Uterus (tissue), 3 donors: ENCODE measurements at regions not wholly inside any gene's neighbourhood (a gene's known extent, or its start where the extent isn't known, plus 50 kb on each side); places are given as distances from the start of the nearest gene placed in this dataset.
"Not testable (repeated sequence)": the region's sequence is repeated elsewhere in the genome, so short reads cannot be mapped to it uniquely, and the experiment has no call there.

ENCODE experiments used
- DNase-seq, 2 donors: peaks; one replicate each; pipeline ENCODE4 v3.0.0-alpha.2; 2019 to 2020
- H3K27ac ChIP-seq, 2 donors: fragments of 200-600 bp; sonication (generic); 1 replicate in 1 of 2; 2 replicates in 1 of 2; pipeline ENCODE4 v1.5.1; 2016 to 2018
- H3K27me3 ChIP-seq, 2 donors: fragments of 200-600 bp; sonication (generic); one replicate each; pipeline ENCODE4 v1.5.1; 2018 to 2019; ENCODE audit warnings: control low read depth in 1 of 2
- H3K36me3 ChIP-seq, 2 donors: fragments of 200-600 bp; sonication (generic); one replicate each; pipeline ENCODE4 v1.5.1; 2019; ENCODE audit warnings: control low read depth in 1 of 2
- H3K4me1 ChIP-seq, 2 donors: fragments of 200-600 bp; sonication (generic); one replicate each; pipeline ENCODE4 v1.5.1; 2018 to 2019; ENCODE audit warnings: control low read depth in 1 of 2
- H3K4me3 ChIP-seq, 2 donors: fragments of 200-600 bp; sonication (generic); 1 replicate in 1 of 2; 2 replicates in 1 of 2; pipeline ENCODE4 v1.5.1; 2018 to 2019; ENCODE audit warnings: mild to moderate bottlenecking in 1 of 2
- H3K9me3 ChIP-seq, 2 donors: fragments of 200-600 bp; sonication (generic); one replicate each; pipeline ENCODE4 v1.5.1; 2019; ENCODE audit warnings: control low read depth in 1 of 2
- CTCF ChIP-seq, 4 experiments: fragments of 200-600 bp in 2 of 4; fragments of 450-650 bp in 2 of 4; sonication (generic) in 2 of 4; IDR thresholded peaks; one replicate each; pipeline ENCODE4 v1.5.1; 2016 to 2019; ENCODE audit warnings: antibody characterized with exemption in 4 of 4, mild to moderate bottlenecking in 2 of 4, moderate library complexity in 1 of 4
- POLR2A ChIP-seq, 2 donors: fragments of 450-650 bp; IDR thresholded peaks; one replicate each; pipeline ENCODE4 v1.6.1; 2016; ENCODE audit warnings: antibody characterized with exemption in 2 of 2, mild to moderate bottlenecking in 1 of 2, moderate library complexity in 1 of 2
- intact Hi-C: fragments of 100-400 bp; cut with DNase I; formaldehyde crosslinking; loops from one replicate; pipeline ENCODE4 v1.15.1; 2023; ENCODE audit warnings: low total_unique reads
- donor health status: DM: yes; HTN: yes; CAD: no.

- intact Hi-C loops: no loop called here
- Histone ChIP-seq H3K27me3 (no peaks in the 10 kb centered on the region), H3K4me3 (no peak overlapping the region), H3K9me3 (no peaks in the 10 kb centered on the region), H3K27ac (no peak overlapping the region), H3K4me1 (no peaks in the 10 kb centered on the region), H3K36me3 (no peaks in the 10 kb centered on the region)
- TF ChIP-seq CTCF (IDR thresholded peaks at IDR 0.05): no peak
- no peak for TF ChIP-seq POLR2A (IDR thresholded peaks at IDR 0.05)
- no peak for DNase-seq
These were observed 189.3 kb upstream of the ROBO1 start for GRCh38 chr3:79957066-79957465.

GRCh38 chr3:79954756-79955155 is 187.0 kb upstream of the ROBO1 start:
- DNase-seq: no peak
- intact Hi-C loops: no loop called here
- Histone ChIP-seq H3K4me1 (no peaks in the 10 kb centered on the region), H3K36me3 (no peaks in the 10 kb centered on the region), H3K4me3 (no peak overlapping the region), H3K9me3 (no peaks in the 10 kb centered on the region), H3K27ac (no peak overlapping the region), H3K27me3 (no peaks in the 10 kb centered on the region)
- TF ChIP-seq POLR2A (IDR thresholded peaks at IDR 0.05) (no peak), CTCF (IDR thresholded peaks at IDR 0.05) (no peak)

DNA sequence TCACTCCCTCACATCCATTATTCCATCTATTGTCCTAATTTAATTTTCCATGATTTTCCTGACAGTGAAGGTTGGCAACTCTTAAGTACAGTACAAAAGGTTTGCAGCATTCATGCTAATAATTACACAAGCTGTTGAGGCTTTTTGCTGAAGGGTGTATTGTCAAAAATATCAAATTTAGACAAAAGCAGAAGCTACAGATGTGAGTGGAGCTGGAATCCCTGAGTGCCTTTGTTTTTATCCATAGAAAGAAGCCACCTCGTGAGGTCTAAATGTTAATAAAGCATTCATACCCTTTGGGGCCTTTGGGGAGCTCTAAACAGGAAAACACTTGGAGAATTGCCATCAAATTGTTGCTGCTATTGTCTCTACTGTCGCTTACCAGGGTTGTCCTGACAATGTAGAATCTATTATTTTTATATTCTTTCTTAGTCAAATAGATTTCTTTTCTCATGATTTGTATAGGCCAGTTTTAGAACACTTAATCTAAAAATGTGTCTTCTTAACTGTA is 185.8 kb upstream of the ROBO1 start:
- H3K4me3 ChIP-seq: no peak overlapping the region
- no peak for DNase-seq
- H3K9me3 ChIP-seq: no peaks in the 10 kb centered on the region
- TF ChIP-seq CTCF (IDR thresholded peaks at IDR 0.05): no peak
- no peak for TF ChIP-seq POLR2A (IDR thresholded peaks at IDR 0.05)
- no peaks in the 10 kb centered on the region for H3K36me3 ChIP-seq
- no peaks in the 10 kb centered on the region for H3K4me1 ChIP-seq
- no peak overlapping the region for H3K27ac ChIP-seq
- intact Hi-C loops: no loop called here
- H3K27me3 ChIP-seq: no peaks in the 10 kb centered on the region

DNA sequence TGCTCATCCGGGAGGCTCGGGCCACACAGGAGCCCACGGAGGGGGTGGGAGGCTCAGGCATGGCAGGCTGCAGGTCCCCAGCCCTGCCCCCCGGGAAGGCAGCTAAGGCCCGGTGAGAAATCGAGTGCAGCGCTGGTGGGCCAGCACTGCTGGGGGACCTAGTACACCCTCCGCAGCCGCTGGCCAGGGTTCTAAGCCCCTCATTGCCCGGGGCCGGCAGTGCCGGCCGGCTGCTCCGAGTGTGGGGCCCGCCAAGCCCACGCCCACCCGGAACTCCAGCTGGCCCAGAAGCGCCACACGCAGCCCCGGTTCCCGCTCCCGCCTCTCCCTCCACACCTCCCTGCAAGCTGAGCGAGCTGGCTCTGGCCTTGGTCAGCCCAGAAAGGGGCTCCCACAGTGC is 183.6 kb upstream of the ROBO1 start:
- H3K36me3 ChIP-seq, H3K9me3 ChIP-seq, H3K4me3 ChIP-seq, intact Hi-C loops, H3K4me1 ChIP-seq, H3K27me3 ChIP-seq, DNase-seq, H3K27ac ChIP-seq: not testable (repeated sequence)

GRCh38 chr3:79947957-79948356 is 180.2 kb upstream of the ROBO1 start:
- H3K36me3 ChIP-seq: no peaks in the 10 kb centered on the region
- TF ChIP-seq POLR2A (IDR thresholded peaks at IDR 0.05): no peak
- TF ChIP-seq CTCF (IDR thresholded peaks at IDR 0.05): no peak
- DNase-seq: no peak
- intact Hi-C loops: no loop called here
- no peaks in the 10 kb centered on the region for H3K9me3 ChIP-seq
- H3K4me1 ChIP-seq: no peaks in the 10 kb centered on the region
- H3K4me3 ChIP-seq: no peak overlapping the region
- H3K27ac ChIP-seq: no peak overlapping the region
- H3K27me3 ChIP-seq: no peaks in the 10 kb centered on the region

GRCh38 chr3:79947469-79947868 is 179.7 kb upstream of the ROBO1 start:
- no peak for DNase-seq
- H3K9me3 ChIP-seq: no peaks in the 10 kb centered on the region
- H3K36me3 ChIP-seq: no peaks in the 10 kb centered on the region
- H3K27ac ChIP-seq: no peak overlapping the region
- no peaks in the 10 kb centered on the region for H3K4me1 ChIP-seq
- intact Hi-C loops: no loop called here
- no peak for TF ChIP-seq CTCF (IDR thresholded peaks at IDR 0.05)
- TF ChIP-seq POLR2A (IDR thresholded peaks at IDR 0.05): no peak
- no peaks in the 10 kb centered on the region for H3K27me3 ChIP-seq
- H3K4me3 ChIP-seq: no peak overlapping the region
